HG02623 (cell line): ENCODE measurements at regions not wholly inside any gene's neighbourhood (a gene's known extent, or its start where the extent isn't known, plus 50 kb on each side); places are given as distances from the start of the nearest gene placed in this dataset.

Experiments
- ATAC-seq: cut with Tn5 transposase; IDR thresholded peaks from one replicate; pipeline ENCODE4 v1.9.1; 2021; ENCODE audit warnings: moderate library complexity; ENCODE audit not compliant: unreplicated experiment

DNA sequence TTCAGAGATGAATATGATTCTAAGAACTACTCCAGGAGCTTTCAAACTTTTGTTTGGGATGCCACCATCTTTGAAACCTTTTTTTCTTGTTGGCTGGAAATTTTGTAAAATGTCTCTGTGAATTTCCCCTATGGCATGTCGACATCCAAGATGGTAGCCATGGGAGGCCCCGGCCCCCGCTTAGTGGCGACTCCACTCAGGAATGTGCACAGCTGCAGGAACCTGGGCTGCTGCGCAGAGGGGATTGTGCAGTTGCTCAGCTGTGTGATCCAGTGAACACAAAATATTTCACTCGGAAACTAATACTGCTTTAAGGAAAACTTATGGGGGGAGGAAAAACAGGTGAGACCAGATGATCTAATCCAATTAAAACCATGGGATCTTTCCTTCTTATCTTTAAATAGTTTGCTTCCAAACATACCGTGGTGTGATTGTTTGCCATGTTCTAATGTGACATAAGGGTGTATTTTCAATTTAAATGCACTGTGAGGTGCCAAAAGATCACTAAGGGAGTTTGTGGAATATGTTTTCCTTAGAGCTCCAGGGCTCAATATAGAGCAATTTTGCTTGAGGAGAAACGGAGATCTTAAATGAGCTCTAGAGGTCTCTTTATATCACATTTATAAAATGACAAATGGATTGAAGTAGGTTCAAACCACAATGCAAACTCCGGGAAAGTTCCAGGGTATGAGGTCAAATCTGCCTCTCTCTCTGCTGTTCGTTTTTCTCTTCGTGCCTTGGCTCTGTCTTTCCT is 497.7 kb downstream of the FGF9 start:
- no peak for ATAC-seq

DNA sequence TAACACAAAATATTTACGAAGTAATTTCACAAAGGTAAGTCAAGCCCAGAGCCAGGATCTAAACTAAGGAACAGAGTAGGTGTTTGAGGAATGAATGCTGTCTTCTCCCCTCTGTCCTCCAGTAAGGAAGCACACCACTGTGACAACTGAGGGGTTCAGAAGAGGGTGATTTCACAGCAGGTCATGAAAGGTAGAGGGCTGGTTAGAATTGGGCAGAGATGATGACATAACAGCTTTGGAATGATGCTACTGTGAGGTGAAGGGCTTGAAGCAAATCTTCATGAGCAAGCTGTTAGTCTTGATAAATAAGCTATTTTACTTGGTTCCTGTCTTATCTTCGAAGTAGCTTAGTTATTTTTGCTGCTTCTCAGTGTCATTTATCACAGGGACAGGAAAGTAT is 498.6 kb downstream of the FGF9 start:
- no peak for ATAC-seq

DNA sequence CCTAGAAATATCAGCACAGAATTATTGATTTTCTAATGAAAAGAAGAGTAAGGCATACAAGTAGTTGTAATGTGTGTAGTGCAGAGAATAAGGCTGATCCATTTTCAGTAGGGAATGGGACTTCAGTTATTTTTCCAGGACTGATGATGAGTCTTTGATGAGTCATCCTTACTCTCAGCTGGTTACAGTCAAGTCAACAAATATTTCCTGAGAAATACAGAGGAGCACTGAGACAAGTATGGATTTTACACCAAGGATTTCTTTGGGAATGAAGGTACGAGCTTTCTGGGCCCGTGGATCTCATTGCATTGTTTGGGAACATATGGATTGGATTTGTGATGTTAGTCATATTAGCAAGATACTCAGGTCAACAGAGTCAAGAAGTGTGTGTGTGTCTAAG is 502.7 kb downstream of the FGF9 start:
- ATAC-seq: no peak

DNA sequence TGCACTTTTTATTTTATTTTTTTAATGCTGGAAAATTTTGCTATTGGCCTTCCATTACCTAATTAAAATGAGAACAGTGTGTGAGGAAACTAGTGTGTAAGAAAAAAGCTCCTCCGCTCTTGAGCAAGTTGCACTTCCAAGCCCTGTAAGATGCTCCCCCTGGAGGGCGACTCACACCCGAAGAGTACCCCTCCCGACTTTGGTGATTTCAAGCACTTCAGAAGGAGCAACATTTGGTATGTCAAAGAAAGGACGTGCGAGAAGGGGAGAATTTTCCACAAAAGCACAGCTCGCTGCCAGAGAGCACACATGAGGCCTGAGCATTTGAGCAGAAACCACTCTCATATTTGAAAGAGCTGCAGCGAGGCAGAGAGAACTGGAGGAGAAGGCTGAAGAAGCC is 504.4 kb downstream of the FGF9 start:
- ATAC-seq: no peak

DNA sequence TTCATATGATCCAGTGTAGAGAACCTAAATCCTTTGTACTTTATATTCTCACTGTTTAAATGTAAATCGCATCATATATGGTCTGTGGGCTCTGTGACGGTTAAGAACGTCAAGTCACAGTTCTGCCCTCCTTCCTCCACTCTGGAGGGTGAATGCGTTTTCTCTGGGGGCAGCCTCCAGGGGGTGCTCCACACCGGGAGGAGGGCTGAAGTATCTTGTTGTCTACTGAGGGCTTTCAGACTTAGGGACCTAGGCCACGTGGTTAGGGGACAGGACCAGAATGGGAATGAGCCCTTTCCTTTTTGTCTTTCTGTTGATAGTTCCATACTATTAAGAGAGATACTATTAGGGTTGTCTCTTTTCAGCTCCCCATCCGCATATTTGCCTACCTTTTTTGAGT is 504.9 kb downstream of the FGF9 start:
- no peak for ATAC-seq

DNA sequence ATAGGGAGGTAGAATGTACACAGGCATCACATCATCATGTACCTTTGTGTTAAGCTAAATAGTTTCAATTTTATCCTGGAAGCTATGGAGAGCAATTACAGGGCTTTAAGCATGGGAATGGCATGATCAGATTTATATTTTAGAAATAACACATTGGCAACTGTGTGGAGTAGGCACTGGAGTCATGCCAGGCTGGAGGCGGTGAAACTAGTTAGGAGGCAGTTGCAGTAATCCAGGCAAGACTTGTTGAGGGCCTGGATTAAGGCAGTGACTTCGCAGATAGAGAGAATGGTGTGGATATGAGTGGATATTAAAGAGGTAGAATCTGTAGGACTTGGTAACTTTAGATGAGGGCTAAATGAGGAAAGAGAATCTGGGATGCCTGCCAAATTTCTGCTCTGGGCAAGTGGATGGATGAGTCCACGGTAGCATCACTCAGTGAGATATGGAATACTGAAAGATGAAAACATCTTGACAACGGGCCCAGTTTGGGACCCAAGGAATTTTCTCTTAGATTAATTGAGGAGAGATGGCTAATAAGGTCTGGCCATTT is 506.2 kb downstream of the FGF9 start:
- no peak for ATAC-seq

DNA sequence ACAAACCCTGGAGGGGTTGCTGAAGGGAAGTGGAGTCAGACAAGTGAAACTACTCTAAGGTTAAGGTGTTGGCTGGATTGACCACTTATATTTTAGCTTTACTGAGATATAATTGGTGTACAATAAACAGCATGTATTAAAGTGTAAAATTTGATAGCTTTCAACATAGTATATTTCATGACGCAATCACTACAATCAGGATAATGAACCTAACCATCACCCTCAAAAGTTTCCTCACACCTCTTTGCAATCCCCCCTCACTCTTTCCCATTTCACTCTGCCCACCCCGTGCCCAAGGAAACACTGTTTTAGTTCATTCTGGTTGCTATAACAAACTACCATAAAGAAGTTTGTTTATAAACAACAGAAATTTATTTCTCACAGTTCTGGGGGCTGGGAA is 508.0 kb downstream of the FGF9 start:
- no peak for ATAC-seq

DNA sequence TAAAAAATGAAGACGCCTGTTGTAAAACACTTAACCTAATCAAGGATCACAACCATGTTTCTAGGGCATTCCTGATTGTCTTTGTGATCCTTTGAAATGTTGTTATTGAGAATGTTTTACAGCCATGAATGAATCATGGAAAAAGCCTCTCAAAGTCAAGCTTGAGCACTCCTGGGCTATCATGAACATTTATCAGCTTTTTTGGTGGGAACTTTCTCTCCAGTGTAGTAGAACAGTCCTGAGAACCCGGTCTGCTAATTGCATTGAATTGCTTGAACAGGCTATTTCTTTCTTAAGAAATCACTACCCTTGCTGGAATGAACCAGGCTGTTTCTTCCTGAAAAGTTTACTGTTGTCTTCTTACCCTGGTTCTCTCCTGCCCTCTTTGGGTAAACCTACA is 516.5 kb downstream of the FGF9 start:
- ATAC-seq: no peak

DNA sequence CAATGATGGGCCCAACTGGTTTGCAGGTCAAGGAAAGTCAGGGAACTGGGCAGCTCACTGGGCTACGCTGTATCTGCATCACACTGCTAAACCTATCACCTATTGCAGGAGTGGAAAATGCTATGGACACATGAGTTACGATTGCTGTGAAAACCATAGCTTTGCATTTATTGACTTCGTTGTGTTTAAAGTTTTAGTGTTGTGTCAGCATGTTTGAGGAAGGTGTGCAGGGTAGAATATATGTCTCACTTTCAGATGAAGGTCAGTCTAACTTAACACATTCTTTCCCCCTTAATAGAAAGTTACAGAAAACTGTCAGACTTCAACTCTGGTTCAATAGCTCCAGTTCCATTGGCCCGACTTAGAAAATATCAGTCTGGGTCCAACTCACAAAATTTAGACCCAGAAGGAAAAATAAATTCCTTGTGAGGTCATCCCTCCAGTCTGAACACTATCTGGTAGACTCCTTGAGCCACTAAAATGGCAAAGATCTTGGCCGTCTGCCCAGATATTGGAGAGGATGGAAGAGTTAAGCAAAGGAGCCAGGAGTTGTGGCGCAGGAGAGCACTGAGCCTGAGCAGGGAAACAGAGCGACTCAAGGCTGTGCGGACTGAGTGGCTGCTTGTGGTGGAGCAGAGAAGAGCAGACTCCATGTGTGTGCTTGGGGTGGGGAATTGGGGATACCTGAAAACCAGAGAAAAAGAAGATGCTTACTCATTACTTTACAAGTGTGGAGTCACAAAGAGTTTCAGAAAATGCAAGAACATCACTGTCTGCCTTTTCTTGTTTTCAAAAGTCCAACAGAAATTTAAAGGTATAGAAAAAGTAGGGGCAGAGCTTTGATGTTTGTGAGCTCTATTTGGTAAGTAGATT is 518.5 kb downstream of the FGF9 start:
- no peak for ATAC-seq

DNA sequence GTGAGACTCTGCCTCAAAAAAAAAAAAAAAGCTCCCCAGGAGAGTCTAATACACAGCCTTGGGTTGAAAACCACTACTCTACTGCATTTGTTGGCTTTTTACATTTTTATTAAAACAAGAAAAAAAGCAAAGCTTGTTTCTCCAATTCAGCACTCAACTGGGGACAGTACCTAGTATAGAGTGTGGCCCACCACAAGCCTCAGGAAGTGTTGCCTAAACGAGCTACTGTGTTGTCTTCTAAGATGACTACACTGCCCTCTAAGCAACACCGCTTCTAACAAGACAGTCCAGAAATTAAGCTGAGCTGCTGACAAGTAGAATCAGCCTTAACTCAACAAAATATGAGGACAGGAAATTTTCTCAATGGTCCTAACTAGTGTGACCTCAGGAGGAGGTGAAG is 522.2 kb downstream of the FGF9 start:
- ATAC-seq: no peak

DNA sequence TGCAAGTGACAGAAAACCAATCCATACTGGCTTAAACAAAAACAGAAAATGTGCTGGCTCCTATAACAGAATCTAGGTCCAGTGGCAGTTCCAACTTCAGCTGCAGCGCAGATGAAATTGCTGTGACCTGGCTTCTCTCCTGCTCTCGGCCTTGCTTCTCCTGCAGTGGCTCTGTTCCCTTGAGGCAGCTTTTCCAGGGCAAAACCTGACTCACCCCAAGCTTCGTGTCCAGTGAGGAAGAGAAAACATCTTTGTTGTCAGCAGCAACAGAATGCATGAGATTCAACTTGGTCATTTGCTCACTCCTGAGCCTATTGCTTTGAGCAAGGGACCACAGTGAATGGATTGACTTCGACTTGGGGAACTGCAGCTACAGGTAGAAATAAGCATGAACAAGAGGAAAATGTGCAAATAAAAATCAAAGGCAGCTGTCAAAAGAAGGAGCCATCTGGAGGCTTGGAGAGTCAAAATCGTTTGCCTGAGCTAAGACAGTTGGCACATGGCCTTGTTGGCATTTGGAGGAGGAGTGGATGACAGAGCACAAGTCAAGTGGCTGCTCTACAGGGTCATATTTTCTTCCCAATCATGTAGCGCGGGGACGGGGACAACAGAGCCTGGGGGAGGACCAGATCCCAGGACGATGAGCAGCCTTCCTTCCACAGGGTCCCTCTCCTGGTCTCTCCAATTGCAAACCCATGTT is 523.4 kb downstream of the FGF9 start:
- no peak for ATAC-seq

DNA sequence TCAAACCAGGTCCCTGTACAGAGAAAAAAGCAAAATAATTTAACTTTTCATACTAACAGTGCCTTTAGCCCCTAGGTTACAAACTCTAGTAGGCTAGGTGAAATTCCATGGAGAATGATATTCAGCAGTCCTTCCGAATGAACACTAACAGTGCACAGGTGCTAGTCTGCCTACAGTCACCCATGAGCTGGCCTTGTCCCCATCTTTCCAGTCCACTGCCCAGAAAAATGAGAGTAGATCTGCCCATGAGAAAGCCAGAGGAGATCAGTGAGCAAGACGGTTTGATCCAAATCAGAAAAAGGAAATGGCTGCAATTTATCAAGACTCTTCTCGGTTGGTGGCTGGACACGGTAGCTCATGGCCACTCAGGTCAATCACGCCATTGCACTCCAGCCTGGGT is 524.9 kb downstream of the FGF9 start:
- ATAC-seq: no peak

DNA sequence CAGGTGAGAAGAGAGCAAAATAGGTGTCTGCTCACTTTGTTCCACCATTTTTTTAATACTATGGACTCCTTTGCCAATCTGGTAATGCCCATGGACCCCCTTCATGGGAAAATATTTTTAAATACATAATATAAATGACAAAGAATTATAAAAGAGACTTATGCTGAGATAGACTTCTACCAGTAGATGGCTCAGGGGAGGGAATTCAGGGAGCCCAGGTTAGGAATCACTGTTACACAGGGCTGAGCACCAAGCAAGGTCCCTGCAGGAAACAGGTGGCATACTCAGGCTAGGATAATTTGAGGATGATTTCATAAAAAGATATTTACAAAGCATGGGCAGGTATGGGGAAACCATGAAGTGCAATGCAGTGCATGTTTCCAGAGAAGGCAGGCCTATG is 525.9 kb downstream of the FGF9 start:
- ATAC-seq: no peak

DNA sequence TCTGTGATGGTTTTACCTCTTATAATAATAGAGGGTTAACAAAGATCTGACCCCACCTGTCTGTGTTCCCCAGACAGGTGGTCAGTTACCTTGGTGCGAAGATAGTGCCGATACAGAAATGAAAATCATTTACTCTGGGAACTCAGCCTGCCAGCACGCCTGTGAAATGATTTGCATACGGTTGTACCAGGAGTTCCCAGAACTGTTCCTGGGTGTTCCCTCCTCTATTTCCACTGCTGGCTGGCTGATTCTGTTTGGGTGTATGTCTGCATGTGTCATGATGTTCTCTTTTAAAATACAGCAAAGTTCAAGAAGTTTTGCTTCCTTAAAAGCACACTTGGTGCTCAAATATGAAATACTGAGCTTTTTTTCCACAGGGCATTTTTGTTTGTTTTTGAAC is 527.1 kb downstream of the FGF9 start:
- ATAC-seq: no peak

DNA sequence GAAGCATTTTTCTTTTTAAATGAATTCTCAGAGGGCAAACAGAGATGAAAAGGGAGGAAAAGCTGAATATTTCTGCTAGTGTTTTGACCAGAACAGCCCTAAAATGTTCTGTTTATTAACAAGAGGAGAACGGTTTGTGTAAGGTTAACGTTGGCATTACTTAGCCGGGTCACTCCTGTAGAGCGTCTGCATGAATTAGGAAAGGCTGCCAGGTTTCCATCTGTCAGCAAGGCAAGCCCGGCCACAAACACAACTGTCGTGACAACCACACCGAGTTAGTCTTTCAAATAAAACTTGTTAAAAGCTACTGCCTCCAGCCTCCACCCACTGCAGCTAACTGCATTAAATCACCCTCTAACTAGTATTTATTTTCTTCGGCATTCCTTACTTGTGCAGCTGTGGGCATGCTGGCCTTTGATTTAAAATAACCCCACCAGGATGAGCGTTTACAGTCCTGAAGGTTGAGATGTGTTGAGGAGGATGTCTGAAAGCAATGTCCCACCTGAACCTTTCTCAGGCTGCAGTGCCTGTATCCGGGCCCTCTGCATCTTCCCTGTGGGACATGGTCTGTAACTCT is 527.9 kb downstream of the FGF9 start:
- no peak for ATAC-seq

DNA sequence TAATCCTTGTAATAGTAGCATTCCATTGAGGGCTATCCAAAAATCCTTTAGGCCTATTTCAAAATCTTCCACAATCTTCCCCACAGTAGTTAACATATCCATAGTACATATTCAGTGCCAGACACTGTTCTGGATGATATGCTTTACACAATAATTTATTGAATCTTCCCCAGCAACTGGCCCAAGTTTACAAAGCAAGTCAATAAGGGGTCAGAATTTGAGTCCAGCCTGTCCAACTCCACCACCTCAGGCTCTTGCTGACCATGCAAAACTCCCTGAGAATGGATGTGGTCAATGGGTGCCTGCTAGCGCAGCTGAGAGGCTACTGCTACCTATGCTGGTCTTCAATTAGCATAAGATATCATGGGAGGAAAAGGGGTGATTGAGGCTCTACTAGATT is 529.6 kb downstream of the FGF9 start:
- no peak for ATAC-seq

DNA sequence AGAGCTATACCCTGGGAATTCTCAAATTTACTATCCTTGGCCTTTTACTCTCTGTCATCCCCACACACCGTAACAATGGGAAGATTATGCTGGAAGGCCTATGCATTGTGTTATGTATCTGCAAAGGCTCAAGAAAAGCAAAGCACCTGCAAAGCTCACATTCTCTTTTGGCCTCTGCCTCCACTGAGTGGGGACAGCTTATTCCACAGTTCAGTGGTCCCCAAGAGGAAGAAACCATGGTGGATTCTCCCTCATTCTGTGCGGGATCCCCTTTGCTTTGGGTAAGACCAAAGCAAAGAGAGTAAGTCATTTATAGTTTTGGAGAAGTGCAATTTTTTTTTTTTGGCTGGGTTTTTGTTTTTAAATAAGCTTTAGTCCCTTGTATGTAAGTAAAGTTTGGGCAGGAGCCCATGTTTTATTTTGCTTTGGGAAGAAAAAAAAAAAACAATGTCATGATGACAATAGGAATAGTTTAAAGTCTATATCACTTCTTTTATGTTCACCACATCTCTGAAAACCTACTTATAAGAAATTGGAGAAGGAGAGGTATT is 530.6 kb downstream of the FGF9 start:
- no peak for ATAC-seq

DNA sequence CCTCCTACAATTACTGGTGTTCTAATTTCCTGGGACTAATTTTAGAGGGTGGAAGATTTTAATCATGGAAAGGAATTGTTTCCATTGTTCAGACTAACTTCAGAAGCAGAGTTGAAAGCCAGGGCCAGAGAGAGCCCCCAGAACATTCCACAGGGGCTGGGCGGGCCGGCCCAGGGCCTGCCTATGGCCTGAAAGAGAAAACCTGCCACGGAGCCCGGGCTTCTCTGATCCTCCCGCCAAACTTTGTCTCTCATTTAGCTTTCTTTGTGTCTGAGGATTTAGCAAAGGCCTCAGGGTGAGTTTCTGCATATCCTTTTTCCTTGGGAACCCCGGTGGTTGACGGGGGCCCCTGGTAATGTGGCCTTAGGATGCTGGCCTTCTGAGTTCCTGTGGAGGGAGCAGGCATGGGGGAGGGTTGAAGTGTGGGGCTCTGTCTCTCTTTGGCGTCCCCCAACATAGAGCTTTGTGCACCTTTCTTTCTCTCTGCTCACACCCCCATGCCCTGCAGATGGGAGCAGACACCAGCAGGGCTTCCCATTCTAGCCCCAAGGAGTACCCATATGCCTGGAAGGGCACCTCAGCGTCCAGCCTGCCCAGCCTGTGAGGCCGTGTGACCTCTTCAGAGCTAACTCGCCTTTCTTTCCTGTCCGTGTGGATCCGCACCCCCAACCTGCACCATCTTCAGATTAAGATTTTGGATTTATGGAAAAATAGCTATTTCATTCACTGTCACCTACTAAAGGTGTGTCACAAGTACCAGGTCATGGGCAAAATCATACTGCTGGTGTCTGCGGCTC is 539.5 kb downstream of the FGF9 start:
- no peak for ATAC-seq

DNA sequence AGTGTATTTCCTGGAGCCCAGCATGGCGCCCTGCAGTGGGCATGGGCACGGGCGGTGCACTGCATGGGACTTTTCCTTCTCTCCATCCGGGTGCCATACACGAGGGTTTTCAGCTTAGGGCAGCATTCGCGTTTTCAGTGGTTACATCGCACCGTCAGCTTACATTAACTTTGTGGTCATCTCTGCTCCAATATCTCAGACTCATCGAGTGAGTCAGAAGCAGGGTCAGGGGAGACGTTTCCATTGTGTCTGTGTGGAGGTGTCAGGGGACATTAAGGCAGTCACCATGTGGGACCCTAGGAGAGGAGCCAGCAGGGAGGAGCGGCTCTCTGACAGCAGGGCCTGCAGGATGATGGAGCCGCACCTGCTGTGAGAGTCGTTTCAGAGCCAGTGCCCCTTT is 541.0 kb downstream of the FGF9 start:
- ATAC-seq: no peak

DNA sequence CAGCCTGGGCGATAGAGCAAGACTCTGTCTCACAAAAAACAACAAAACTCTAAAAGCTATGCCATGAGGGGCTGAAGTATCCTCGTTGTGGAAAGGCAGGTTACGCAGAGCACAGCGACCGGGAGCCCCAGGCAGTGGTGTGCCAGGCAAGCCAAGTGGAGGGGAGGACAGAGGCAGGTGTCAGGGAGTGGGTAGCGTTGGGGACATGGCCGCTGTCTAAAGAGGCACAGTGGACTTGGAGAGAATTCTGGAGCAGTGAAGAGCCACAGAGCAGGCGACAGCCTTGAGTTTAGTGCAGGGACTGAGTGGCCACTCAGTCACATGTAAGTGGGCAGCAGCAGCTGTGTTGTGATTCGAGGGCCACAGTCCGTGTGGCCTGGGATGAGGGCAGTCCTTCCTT is 541.7 kb downstream of the FGF9 start:
- ATAC-seq: no peak
